ENCODE measurements at regions not wholly inside any gene's neighbourhood (a gene's known extent, or its start where the extent isn't known, plus 50 kb on each side); places are given as distances from the start of the nearest gene placed in this dataset.

DNA sequence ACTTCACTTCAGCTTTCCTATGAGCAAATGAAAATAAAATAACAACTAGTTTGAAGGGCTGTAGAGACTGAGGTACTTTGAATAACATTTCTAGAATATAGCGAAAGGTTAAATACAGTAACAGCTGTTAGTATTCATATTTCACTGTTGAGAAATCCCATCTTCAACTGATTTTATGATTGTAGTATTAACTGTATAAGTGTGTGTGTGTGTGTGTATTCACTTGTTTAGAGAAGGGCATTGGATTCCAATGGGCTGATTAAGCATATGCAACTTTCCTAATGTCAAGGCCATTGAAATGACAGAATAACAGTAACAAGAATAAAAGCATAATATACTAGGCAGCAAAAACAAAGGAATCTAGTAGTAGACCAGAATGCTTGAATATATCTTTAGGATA, 957.5 kb upstream of the EPHA7 start:
- Histone ChIP-seq H3K4me3 (no peak overlapping the region), H3K27ac (no peak overlapping the region), H3K36me3 (no peaks in the 10 kb centered on the region), H3K4me1 (no peaks in the 10 kb centered on the region), H3K27me3 (ENCODE audit: low read depth) (no peaks in the 10 kb centered on the region), H3K9me3 (no peaks in the 10 kb centered on the region)
- TF ChIP-seq, protein P1, sequence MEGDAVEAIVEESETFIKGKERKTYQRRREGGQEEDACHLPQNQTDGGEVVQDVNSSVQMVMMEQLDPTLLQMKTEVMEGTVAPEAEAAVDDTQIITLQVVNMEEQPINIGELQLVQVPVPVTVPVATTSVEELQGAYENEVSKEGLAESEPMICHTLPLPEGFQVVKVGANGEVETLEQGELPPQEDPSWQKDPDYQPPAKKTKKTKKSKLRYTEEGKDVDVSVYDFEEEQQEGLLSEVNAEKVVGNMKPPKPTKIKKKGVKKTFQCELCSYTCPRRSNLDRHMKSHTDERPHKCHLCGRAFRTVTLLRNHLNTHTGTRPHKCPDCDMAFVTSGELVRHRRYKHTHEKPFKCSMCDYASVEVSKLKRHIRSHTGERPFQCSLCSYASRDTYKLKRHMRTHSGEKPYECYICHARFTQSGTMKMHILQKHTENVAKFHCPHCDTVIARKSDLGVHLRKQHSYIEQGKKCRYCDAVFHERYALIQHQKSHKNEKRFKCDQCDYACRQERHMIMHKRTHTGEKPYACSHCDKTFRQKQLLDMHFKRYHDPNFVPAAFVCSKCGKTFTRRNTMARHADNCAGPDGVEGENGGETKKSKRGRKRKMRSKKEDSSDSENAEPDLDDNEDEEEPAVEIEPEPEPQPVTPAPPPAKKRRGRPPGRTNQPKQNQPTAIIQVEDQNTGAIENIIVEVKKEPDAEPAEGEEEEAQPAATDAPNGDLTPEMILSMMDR (IDR thresholded peaks at IDR 0.05), result no peak
- ATAC-seq (no peak), DNase-seq (no peak)
- intact Hi-C loops (cut with DNase I), result no loop called here

DNA sequence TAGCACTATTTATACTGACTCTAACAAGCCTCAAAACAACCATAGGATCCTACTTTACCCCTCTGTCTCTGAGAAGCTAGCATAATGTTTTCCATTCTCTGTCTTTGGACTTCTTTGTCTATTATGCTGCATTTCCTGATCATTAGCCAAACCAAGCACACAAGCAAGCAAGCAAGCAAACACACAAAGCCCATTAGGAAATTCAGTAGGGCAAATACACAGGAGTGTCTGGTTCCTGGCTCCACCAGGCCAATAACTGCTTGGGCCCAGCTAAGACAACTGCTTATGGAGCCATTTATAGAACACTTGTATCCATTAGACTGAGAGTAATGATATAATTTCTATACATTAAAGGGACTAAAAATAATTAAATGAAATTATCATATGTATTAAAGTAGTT, 952.9 kb upstream of the EPHA7 start:
- no peak for DNase-seq
- no peaks in the 10 kb centered on the region for H3K9me3 ChIP-seq
- H3K27me3 ChIP-seq (ENCODE audit: low read depth), result no peaks in the 10 kb centered on the region
- H3K4me3 ChIP-seq, result no peak overlapping the region
- no peaks in the 10 kb centered on the region for H3K4me1 ChIP-seq
- intact Hi-C loops (cut with DNase I), result no loop called here
- no peak for ATAC-seq
- TF ChIP-seq, protein P1 (IDR thresholded peaks at IDR 0.05), result no peak
- no peak overlapping the region for H3K27ac ChIP-seq
- H3K36me3 ChIP-seq, result no peaks in the 10 kb centered on the region

DNA sequence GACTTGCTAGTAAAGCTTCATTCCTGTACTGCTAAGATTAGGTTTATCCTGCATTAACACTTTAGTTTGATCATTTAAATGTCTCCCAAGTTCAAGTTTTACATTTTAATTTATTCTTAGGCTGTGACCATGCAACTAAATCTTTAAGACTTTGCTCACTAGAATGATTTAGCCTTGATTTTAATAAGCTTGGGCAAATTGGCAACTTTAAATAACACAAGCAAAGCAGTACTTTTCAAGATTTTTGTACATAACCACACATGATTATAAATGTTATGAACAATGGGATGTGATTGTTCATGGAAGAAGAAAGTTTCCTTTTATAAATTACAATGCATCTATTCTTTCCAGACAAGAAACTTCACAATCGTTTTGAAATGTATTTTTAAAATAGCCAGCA, 948.0 kb upstream of the EPHA7 start:
- intact Hi-C loops (cut with DNase I), result no loop called here
- Histone ChIP-seq H3K27ac (no peak overlapping the region), H3K36me3 (no peaks in the 10 kb centered on the region), H3K27me3 (ENCODE audit: low read depth) (no peaks in the 10 kb centered on the region), H3K4me3 (no peak overlapping the region), H3K4me1 (no peaks in the 10 kb centered on the region), H3K9me3 (no peaks in the 10 kb centered on the region)
- ATAC-seq, result no peak
- TF ChIP-seq, protein P1 (IDR thresholded peaks at IDR 0.05), result no peak
- no peak for DNase-seq

- intact Hi-C loops (cut with DNase I), result no loop called here
- TF ChIP-seq, protein P1 (IDR thresholded peaks at IDR 0.05), result no peak
- no peak overlapping the region for H3K27ac ChIP-seq
- ATAC-seq (peak; percentile 24 to 49), DNase-seq (peak; percentile 46)
- H3K4me1 ChIP-seq, result no peaks in the 10 kb centered on the region
- H3K9me3 ChIP-seq, result no peaks in the 10 kb centered on the region
- H3K27me3 ChIP-seq (ENCODE audit: low read depth), result no peaks in the 10 kb centered on the region
- no peak overlapping the region for H3K4me3 ChIP-seq
- H3K36me3 ChIP-seq, result no peaks in the 10 kb centered on the region
These were observed 942.9 kb upstream of the EPHA7 start for GRCh38 chr6:94362061-94362864.

GRCh38 chr6:94361304-94362060, 942.1 kb upstream of the EPHA7 start:
- no peak overlapping the region for H3K4me3 ChIP-seq
- H3K4me1 ChIP-seq, result no peaks in the 10 kb centered on the region
- H3K9me3 ChIP-seq, result no peaks in the 10 kb centered on the region
- no peak overlapping the region for H3K27ac ChIP-seq
- intact Hi-C loops (cut with DNase I), result no loop called here
- no peaks in the 10 kb centered on the region for H3K27me3 ChIP-seq (ENCODE audit: low read depth)
- no peaks in the 10 kb centered on the region for H3K36me3 ChIP-seq
- ATAC-seq (peak; percentile 12 to 46), DNase-seq (no peak)
- TF ChIP-seq, protein P1 (IDR thresholded peaks at IDR 0.05), result no peak
